ENCODE measurements at regions not wholly inside any gene's neighbourhood (a gene's known extent, or its start where the extent isn't known, plus 50 kb on each side); places are given as distances from the start of the nearest gene placed in this dataset.
A peak's percentile ranks its signal among the peaks of the same experiment; 100 is the strongest.

- Mint-ChIP-seq H3K27ac (peak overlapping the region; percentile 56), H3K27me3 (ENCODE audit: insufficient read depth) (no peaks in the 10 kb centered on the region), H3K4me3 (peak overlapping the region; percentile 2), H3K36me3 (ENCODE audit: low read depth) (no peaks in the 10 kb centered on the region), H3K4me1 (peaks cover 23% of the 10 kb centered on the region), H3K9me3 (peaks cover 4% of the 10 kb centered on the region)
- peak; percentile 85 for DNase-seq
- peaks cover 6% of the 10 kb centered on the region for H3K9me3 ChIP-seq (ENCODE audit: control insufficient read depth, low read length)
- H3K4me1 ChIP-seq (ENCODE audit: control insufficient read depth, insufficient read depth, low read length) = peaks cover 8% of the 10 kb centered on the region
- H3K9ac ChIP-seq (ENCODE audit: extremely low read depth, low read length, poor library complexity, severe bottlenecking) = no peak overlapping the region
- H3K27ac ChIP-seq (ENCODE audit: low read depth, low read length) = no peak overlapping the region
- no peak for TF ChIP-seq CTCF (conservative IDR thresholded peaks at IDR 0.05)
- no peaks in the 10 kb centered on the region for H3K36me3 ChIP-seq (ENCODE audit: control insufficient read depth, insufficient read depth, low read length)
- 5 to 16% methylated on average over 4 to 6 of the region's 6 CpGs for WGBS, 2 experiments (ENCODE audit: insufficient coverage in 1 of 2, insufficient read length in 1 of 2)
- peak overlapping the region; percentile 33 for H3K4me3 ChIP-seq (ENCODE audit: low read length)
- H3K27me3 ChIP-seq (ENCODE audit: control insufficient read depth, insufficient read depth, low read length, poor library complexity, severe bottlenecking) = no peaks in the 10 kb centered on the region
Observed at GRCh38 chr4:44056721-44057151, 391.9 kb downstream of the KCTD8 start.

- Mint-ChIP-seq H3K27ac (no peak overlapping the region), H3K27me3 (ENCODE audit: insufficient read depth) (no peaks in the 10 kb centered on the region), H3K4me3 (no peak overlapping the region), H3K4me1 (no peaks in the 10 kb centered on the region), H3K36me3 (ENCODE audit: low read depth) (no peaks in the 10 kb centered on the region), H3K9me3 (peaks cover 19% of the 10 kb centered on the region)
- Histone ChIP-seq H3K9me3 (ENCODE audit: control insufficient read depth, low read length) (peaks cover 14% of the 10 kb centered on the region), H3K9ac (ENCODE audit: extremely low read depth, low read length, poor library complexity, severe bottlenecking) (no peak overlapping the region), H3K36me3 (ENCODE audit: control insufficient read depth, insufficient read depth, low read length) (no peaks in the 10 kb centered on the region), H3K4me1 (ENCODE audit: control insufficient read depth, insufficient read depth, low read length) (no peaks in the 10 kb centered on the region), H3K27ac (ENCODE audit: low read depth, low read length) (no peak overlapping the region), H3K4me3 (ENCODE audit: low read length) (no peak overlapping the region), H3K27me3 (ENCODE audit: control insufficient read depth, insufficient read depth, low read length, poor library complexity, severe bottlenecking) (no peaks in the 10 kb centered on the region)
- DNase-seq = no peak
- WGBS, 2 experiments (ENCODE audit: insufficient coverage in 1 of 2, insufficient read length in 1 of 2) = 88 to 90% methylated on average over 3 to 6 of the region's 6 CpGs
- no peak for TF ChIP-seq CTCF (conservative IDR thresholded peaks at IDR 0.05)
Observed at GRCh38 chr4:44070843-44071242, 377.8 kb downstream of the KCTD8 start.

DNA sequence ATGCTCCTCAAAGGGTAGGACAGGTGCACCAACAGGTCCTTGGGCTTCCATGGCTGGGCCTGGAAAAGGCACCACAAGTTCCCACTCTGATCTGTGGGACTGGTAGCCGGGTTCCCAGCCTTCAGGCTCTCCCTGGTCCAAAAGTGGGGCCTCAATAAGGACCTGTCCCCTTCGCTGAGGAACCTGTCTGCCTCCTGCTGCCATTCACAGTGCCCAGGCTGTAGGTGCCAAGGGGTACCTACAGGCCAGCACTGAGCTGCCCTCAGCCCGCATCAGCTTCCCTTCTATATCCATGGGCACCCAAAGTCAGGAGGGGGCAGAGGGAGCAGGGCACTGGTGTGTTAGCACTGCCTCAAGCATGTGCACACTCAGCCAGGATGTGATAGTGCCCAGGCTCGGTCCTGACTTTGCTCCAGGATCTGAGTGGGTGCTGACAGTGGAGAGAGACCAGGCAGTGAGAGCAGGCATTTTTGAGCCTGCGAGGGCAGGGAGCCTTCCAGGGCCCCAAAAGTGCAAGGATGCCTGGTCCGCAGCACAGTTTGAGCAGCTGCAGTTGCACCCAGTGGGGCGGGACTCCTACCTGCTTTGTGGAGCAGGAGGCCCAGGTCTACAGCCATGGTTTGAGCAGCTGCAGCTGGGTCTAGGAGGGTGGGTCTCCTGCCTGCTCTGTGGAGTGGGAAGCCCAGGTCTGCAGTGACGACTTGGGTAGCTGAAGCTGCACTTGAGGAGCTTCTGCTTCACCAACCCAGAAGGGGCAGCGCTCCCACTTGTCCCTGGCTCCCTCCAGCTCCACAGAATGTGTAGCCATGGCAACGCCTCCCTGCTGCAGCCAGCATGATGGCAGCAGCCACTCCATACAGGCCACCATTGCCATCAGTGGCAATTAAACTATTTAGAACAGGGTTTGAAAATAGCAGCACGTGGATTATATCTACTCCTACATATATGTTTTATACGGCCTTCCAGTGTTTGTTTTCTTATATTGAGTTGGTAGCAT is 376.4 kb downstream of the KCTD8 start:
- 90 to 95% methylated on average over 4 to 12 of the region's 12 CpGs for WGBS, 2 experiments (ENCODE audit: insufficient coverage in 1 of 2, insufficient read length in 1 of 2)
- Histone ChIP-seq H3K9ac (ENCODE audit: extremely low read depth, low read length, poor library complexity, severe bottlenecking) (no peak overlapping the region), H3K4me3 (ENCODE audit: low read length) (no peak overlapping the region), H3K4me1 (ENCODE audit: control insufficient read depth, insufficient read depth, low read length) (no peaks in the 10 kb centered on the region), H3K9me3 (ENCODE audit: control insufficient read depth, low read length) (peaks cover 14% of the 10 kb centered on the region), H3K27ac (ENCODE audit: low read depth, low read length) (no peak overlapping the region), H3K36me3 (ENCODE audit: control insufficient read depth, insufficient read depth, low read length) (no peaks in the 10 kb centered on the region), H3K27me3 (ENCODE audit: control insufficient read depth, insufficient read depth, low read length, poor library complexity, severe bottlenecking) (no peaks in the 10 kb centered on the region)
- TF ChIP-seq CTCF (conservative IDR thresholded peaks at IDR 0.05) = no peak
- Mint-ChIP-seq H3K36me3 (ENCODE audit: low read depth) (no peaks in the 10 kb centered on the region), H3K27ac (no peak overlapping the region), H3K27me3 (ENCODE audit: insufficient read depth) (no peaks in the 10 kb centered on the region), H3K4me3 (no peak overlapping the region), H3K4me1 (no peaks in the 10 kb centered on the region), H3K9me3 (peaks cover 19% of the 10 kb centered on the region)
- no peak for DNase-seq

Measured in endodermal cell (in vitro differentiated cells).